Adrenal gland (tissue), 9 donors: ENCODE measurements at regions not wholly inside any gene's neighbourhood (a gene's known extent, or its start where the extent isn't known, plus 50 kb on each side); places are given as distances from the start of the nearest gene placed in this dataset.

Experiments used
- DNase-seq, 7 donors: peaks; one replicate each; pipeline ENCODE4 v3.0.0-alpha.2; 2019 to 2020
- H3K27ac ChIP-seq, 5 donors: fragments of 200-600 bp; sonication (generic) in 4 of 5; 1 replicate in 3 of 5; 2 replicates in 2 of 5; pipeline versions ENCODE4 v1.5.1 to v1.8.0; 2016 to 2020; ENCODE audit warnings: mild to moderate bottlenecking in 1 of 5
- H3K27me3 ChIP-seq: fragments of 200-600 bp; 2 replicates; pipeline ENCODE4 v1.8.0; 2021
- H3K36me3 ChIP-seq, 2 donors: fragments of 200-600 bp; replicated peaks in 1 of 2; 1 replicate in 1 of 2; 2 replicates in 1 of 2; pipeline versions ENCODE4 v1.5.1 to v1.8.0; 2018 to 2022
- H3K4me1 ChIP-seq, 2 donors: fragments of 200-600 bp; replicated peaks in 1 of 2; 1 replicate in 1 of 2; 2 replicates in 1 of 2; pipeline versions ENCODE4 v1.5.1 to v1.8.0; 2018 to 2021
- H3K4me3 ChIP-seq, 4 donors: fragments of 200-600 bp; sonication (generic) in 3 of 4; one replicate each; pipeline ENCODE4 v1.5.1; 2016 to 2018
- H3K9me3 ChIP-seq, 3 donors: fragments of 200-600 bp; sonication (generic) in 1 of 3; replicated peaks in 1 of 3; 1 replicate in 2 of 3; 2 replicates in 1 of 3; pipeline versions ENCODE4 v1.5.1 to v1.8.0; 2016 to 2021
- POLR2A ChIP-seq, 2 donors: fragments of 450-650 bp; IDR thresholded peaks; one replicate each; pipeline ENCODE4 v1.6.1; 2017; ENCODE audit warnings: antibody characterized with exemption in 2 of 2, mild to moderate bottlenecking in 2 of 2, moderate library complexity in 1 of 2
- WGBS, 4 donors: extraction: QIAGEN DNeasy Blood & Tissue Kit in 2 of 4; methylation state at CpG; one replicate each; pipeline versions ENCODE4 v1.1.5 to v1.1.7; 2013 to 2017; 5-methylcytosine and 5-hydroxymethylcytosine counted together
- intact Hi-C, 2 donors: fragments of 100-400 bp; cut with DNase I; formaldehyde crosslinking; loops; one replicate each; pipeline versions ENCODE4 v1.14.1 to v1.15.0; 2022 to 2023
- TF ChIP-seq, protein P1 (sequence below), 6 experiments: fragments of 450-650 bp in 4 of 6; fragments of 200-600 bp in 2 of 6; sonication (generic) in 1 of 6; IDR thresholded peaks; 1 replicate in 5 of 6; 2 replicates in 1 of 6; pipeline versions ENCODE4 v1.5.1 to v1.8.0; 2016 to 2021; ENCODE audit warnings: antibody characterized with exemption in 6 of 6, mild to moderate bottlenecking in 2 of 6, moderate library complexity in 1 of 6
- donor health status: healthy with polysubstance abuse.
- donor health status: Bipolar disorder and iron deficiency.
- donor health status: DM: yes; HTN: yes; CAD: no.
- donor health status: DM: no; HTN: no; CAD: no.
- donor health status: DM: no; HTN: no; CAD: no.

- TF ChIP-seq POLR2A (IDR thresholded peaks at IDR 0.05) = no peak
- TF ChIP-seq, protein P1, sequence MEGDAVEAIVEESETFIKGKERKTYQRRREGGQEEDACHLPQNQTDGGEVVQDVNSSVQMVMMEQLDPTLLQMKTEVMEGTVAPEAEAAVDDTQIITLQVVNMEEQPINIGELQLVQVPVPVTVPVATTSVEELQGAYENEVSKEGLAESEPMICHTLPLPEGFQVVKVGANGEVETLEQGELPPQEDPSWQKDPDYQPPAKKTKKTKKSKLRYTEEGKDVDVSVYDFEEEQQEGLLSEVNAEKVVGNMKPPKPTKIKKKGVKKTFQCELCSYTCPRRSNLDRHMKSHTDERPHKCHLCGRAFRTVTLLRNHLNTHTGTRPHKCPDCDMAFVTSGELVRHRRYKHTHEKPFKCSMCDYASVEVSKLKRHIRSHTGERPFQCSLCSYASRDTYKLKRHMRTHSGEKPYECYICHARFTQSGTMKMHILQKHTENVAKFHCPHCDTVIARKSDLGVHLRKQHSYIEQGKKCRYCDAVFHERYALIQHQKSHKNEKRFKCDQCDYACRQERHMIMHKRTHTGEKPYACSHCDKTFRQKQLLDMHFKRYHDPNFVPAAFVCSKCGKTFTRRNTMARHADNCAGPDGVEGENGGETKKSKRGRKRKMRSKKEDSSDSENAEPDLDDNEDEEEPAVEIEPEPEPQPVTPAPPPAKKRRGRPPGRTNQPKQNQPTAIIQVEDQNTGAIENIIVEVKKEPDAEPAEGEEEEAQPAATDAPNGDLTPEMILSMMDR (IDR thresholded peaks at IDR 0.05) = no peak
- Histone ChIP-seq H3K27ac (no peak overlapping the region), H3K36me3 (no peaks in the 10 kb centered on the region), H3K4me1 (no peaks in the 10 kb centered on the region), H3K4me3 (no peak overlapping the region), H3K27me3 (no peaks in the 10 kb centered on the region), H3K9me3 (no peaks in the 10 kb centered on the region)
- no peak for DNase-seq
- WGBS, 4 donors = 70 to 81% (median 74%) methylated on average over 6 of the region's 6 CpGs
- intact Hi-C loops = no loop called here
These were observed 91.5 kb upstream of the BCL11A start for GRCh38 chr2:60644951-60645350.

DNA sequence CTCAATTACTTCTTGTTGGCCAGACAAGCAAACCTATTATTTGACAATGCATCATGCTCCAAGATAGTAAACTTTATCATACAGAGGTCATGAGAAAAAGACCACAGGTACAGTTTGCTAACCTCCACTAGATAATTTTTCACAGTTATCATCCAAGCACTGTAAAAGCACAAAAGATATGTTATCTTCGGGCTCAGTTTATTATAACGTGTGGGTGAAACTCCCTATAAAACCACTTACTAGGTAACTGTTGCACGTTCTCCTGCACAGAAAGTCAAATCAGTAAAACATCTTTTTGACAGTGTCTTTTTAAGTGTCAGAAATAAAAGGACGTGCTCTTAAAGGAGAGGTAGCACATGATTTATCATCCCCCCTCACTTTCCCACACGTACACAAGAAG is 94.7 kb upstream of the BCL11A start:
- intact Hi-C loops = no loop called here
- Histone ChIP-seq H3K27ac (no peak overlapping the region), H3K36me3 (no peaks in the 10 kb centered on the region), H3K4me3 (no peak overlapping the region), H3K4me1 (no peaks in the 10 kb centered on the region), H3K27me3 (no peaks in the 10 kb centered on the region), H3K9me3 (no peaks in the 10 kb centered on the region)
- TF ChIP-seq POLR2A (IDR thresholded peaks at IDR 0.05) = no peak
- TF ChIP-seq, protein P1 (IDR thresholded peaks at IDR 0.05) = no peak
- 50 to 67% (median 58%) methylated on average over 5 of the region's 5 CpGs for WGBS, 4 donors
- no peak for DNase-seq

DNA sequence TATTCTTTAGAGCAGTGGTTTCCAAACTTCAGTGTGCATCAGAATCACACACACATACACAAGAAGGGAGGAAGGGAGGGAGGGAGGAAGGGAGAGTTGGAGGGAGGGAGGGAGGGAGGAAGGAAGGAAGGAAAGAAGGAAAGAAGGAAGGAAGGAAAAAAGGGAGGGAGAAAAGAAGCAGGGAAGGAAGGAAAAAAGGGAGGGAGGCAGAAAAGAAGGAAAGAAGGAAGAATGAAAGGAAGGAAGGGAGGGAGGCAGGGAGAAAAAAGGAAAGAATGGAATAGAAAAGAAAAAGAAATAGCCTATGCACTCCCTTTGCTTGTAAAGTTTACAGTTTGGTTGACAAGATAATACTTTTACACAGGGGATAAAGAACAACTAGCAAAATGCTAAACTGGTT is 96.3 kb upstream of the BCL11A start:
- TF ChIP-seq, protein P1 (IDR thresholded peaks at IDR 0.05) = no peak
- no peak for TF ChIP-seq POLR2A (IDR thresholded peaks at IDR 0.05)
- Histone ChIP-seq H3K4me1 (no peaks in the 10 kb centered on the region), H3K9me3 (no peaks in the 10 kb centered on the region), H3K27ac (no peak overlapping the region), H3K4me3 (no peak overlapping the region), H3K36me3 (no peaks in the 10 kb centered on the region), H3K27me3 (no peaks in the 10 kb centered on the region)
- intact Hi-C loops = no loop called here
- no peak for DNase-seq

GRCh38 chr2:60652832-60653340 is 99.4 kb upstream of the BCL11A start:
- WGBS, 4 donors = 62 to 74% (median 68%) methylated on average over 15 of the region's 15 CpGs
- Histone ChIP-seq H3K4me1 (no peaks in the 10 kb centered on the region), H3K4me3 (no peak overlapping the region), H3K9me3 (no peaks in the 10 kb centered on the region), H3K27ac (no peak overlapping the region), H3K36me3 (no peaks in the 10 kb centered on the region), H3K27me3 (no peaks in the 10 kb centered on the region)
- intact Hi-C loops = no loop called here
- DNase-seq = no peak
- TF ChIP-seq, protein P1 (IDR thresholded peaks at IDR 0.05) = no peak
- no peak for TF ChIP-seq POLR2A (IDR thresholded peaks at IDR 0.05)
